ENCODE measurements at regions not wholly inside any gene's neighbourhood (a gene's known extent, or its start where the extent isn't known, plus 50 kb on each side); places are given as distances from the start of the nearest gene placed in this dataset.

- no peak for DNase-seq
Observed at GRCh38 chr4:1541449-1542225, 135.4 kb upstream of the NKX1-1 start.

- no peak for DNase-seq
Observed at GRCh38 chr4:1540601-1541375, 134.5 kb upstream of the NKX1-1 start.

GRCh38 chr4:1539859-1540600 is 133.8 kb upstream of the NKX1-1 start:
- no peak for DNase-seq

- DNase-seq, result no peak
Observed at GRCh38 chr4:1538941-1539772, 132.9 kb upstream of the NKX1-1 start.

- DNase-seq, result no peak
Observed at GRCh38 chr4:1538096-1538410, 131.8 kb upstream of the NKX1-1 start.

GRCh38 chr4:1537410-1538095 is 131.3 kb upstream of the NKX1-1 start:
- DNase-seq, result no peak

GRCh38 chr4:1536579-1537409 is 130.6 kb upstream of the NKX1-1 start:
- DNase-seq, result no peak

GRCh38 chr4:1535926-1536578 is 129.8 kb upstream of the NKX1-1 start:
- no peak for DNase-seq

- DNase-seq, result no peak
Observed at GRCh38 chr4:1534876-1535526, 128.8 kb upstream of the NKX1-1 start.

GRCh38 chr4:1534095-1534872 is 128.0 kb upstream of the NKX1-1 start:
- no peak for DNase-seq

GRCh38 chr4:1533501-1534064 is 127.3 kb upstream of the NKX1-1 start:
- no peak for DNase-seq

GRCh38 chr4:1532549-1533395 is 126.5 kb upstream of the NKX1-1 start:
- DNase-seq, result no peak

- no peak for DNase-seq
Observed at GRCh38 chr4:1531683-1532548, 125.7 kb upstream of the NKX1-1 start.

- no peak for DNase-seq
Observed at GRCh38 chr4:1530356-1530755, 124.1 kb upstream of the NKX1-1 start.

- DNase-seq, result no peak
Observed at GRCh38 chr4:1524761-1525160, 118.5 kb upstream of the NKX1-1 start.

GRCh38 chr4:1523907-1524636 is 117.8 kb upstream of the NKX1-1 start:
- DNase-seq, result no peak

All from hippocampal formation (tissue), 2 donors.